ENCODE measurements at regions not wholly inside any gene's neighbourhood (a gene's known extent, or its start where the extent isn't known, plus 50 kb on each side); places are given as distances from the start of the nearest gene placed in this dataset.

DNA sequence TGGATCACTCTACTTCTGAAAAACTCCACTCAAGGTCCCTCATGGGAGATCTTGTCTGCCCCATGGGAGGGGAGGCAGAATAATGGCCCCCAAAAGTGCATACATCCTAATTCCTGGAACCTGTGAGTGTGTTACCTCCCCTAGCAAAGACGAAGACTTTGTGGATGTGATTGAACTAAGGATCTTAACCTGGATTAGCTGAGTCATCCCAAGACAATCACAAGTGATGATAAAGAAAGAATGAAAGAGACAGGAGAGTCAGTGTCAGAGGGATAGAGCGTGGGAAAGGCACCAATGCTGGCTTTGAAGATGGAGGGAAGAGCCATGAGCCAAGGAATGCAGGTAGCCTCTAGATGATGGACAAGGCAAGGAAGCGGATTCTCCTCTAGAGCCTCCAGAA is 374.7 kb upstream of the DYNLRB2 start:
- H3K36me3 ChIP-seq (ENCODE audit: control insufficient read depth, insufficient read depth, low read length), result no peaks in the 10 kb centered on the region
- Mint-ChIP-seq H3K4me1 (peaks cover 10% of the 10 kb centered on the region), H3K36me3 (ENCODE audit: low read depth) (no peaks in the 10 kb centered on the region), H3K27me3 (ENCODE audit: insufficient read depth) (peaks cover 21% of the 10 kb centered on the region), H3K27ac (no peak overlapping the region), H3K9me3 (peaks cover 12% of the 10 kb centered on the region), H3K4me3 (no peak overlapping the region)
- WGBS, 2 experiments (ENCODE audit: insufficient coverage in 1 of 2, insufficient read length in 1 of 2), result 88 to 92% methylated on average over 2 to 3 of the region's 3 CpGs
- H3K27ac ChIP-seq (ENCODE audit: low read depth, low read length), result no peak overlapping the region
- peaks cover 16% of the 10 kb centered on the region for H3K9me3 ChIP-seq (ENCODE audit: control insufficient read depth, low read length)
- H3K27me3 ChIP-seq (ENCODE audit: control insufficient read depth, insufficient read depth, low read length, poor library complexity, severe bottlenecking), result peaks cover 4% of the 10 kb centered on the region
- no peak for DNase-seq
- peaks cover 4% of the 10 kb centered on the region for H3K4me1 ChIP-seq (ENCODE audit: control insufficient read depth, insufficient read depth, low read length)
- peak overlapping the region; percentile 57 for H3K4me3 ChIP-seq (ENCODE audit: low read length)
- no peak overlapping the region for H3K9ac ChIP-seq (ENCODE audit: extremely low read depth, low read length, poor library complexity, severe bottlenecking)
- TF ChIP-seq, protein P1, sequence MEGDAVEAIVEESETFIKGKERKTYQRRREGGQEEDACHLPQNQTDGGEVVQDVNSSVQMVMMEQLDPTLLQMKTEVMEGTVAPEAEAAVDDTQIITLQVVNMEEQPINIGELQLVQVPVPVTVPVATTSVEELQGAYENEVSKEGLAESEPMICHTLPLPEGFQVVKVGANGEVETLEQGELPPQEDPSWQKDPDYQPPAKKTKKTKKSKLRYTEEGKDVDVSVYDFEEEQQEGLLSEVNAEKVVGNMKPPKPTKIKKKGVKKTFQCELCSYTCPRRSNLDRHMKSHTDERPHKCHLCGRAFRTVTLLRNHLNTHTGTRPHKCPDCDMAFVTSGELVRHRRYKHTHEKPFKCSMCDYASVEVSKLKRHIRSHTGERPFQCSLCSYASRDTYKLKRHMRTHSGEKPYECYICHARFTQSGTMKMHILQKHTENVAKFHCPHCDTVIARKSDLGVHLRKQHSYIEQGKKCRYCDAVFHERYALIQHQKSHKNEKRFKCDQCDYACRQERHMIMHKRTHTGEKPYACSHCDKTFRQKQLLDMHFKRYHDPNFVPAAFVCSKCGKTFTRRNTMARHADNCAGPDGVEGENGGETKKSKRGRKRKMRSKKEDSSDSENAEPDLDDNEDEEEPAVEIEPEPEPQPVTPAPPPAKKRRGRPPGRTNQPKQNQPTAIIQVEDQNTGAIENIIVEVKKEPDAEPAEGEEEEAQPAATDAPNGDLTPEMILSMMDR (conservative IDR thresholded peaks at IDR 0.05), result no peak

DNA sequence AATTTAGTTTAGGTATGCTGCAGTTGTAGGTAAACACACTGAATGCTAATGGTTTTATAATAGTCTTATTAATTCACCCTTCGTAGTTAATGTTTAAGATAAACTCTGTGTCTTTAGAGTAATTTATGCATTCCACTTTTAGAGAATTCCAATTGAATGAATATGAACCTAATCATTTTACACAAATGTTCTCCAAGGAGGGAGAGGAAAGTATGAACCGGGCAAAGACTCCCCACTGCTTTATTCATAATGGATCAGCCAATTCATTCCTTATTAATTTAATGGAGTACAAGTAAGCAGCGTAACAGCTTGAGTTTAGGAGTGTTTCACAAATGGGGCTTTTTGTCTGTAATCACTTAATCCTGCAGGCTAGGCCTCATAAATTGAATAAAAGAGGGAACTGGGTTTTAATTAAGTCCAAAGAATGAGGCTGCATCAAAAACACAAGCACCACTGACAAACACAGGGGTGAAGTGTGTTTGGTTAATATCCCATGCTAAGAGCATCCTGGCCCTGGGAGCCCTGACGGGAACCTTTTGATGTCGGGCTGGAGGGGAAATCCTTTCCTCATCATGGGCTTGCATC is 375.7 kb upstream of the DYNLRB2 start:
- no peak overlapping the region for H3K27ac Mint-ChIP-seq
- no peak overlapping the region for H3K4me3 ChIP-seq (ENCODE audit: low read length)
- 69% methylated on average over 4 of the region's 5 CpGs; no CpG with 5 or more reads in 1 of the 2 experiments for WGBS, 2 experiments (ENCODE audit: insufficient coverage in 1 of 2, insufficient read length in 1 of 2)
- H3K27me3 Mint-ChIP-seq (ENCODE audit: insufficient read depth), result peaks cover 16% of the 10 kb centered on the region
- no peak for DNase-seq
- peaks cover 4% of the 10 kb centered on the region for H3K4me1 ChIP-seq (ENCODE audit: control insufficient read depth, insufficient read depth, low read length)
- peaks cover 10% of the 10 kb centered on the region for H3K4me1 Mint-ChIP-seq
- peaks cover 16% of the 10 kb centered on the region for H3K9me3 ChIP-seq (ENCODE audit: control insufficient read depth, low read length)
- TF ChIP-seq, protein P1 (conservative IDR thresholded peaks at IDR 0.05), result no peak
- no peak overlapping the region for H3K27ac ChIP-seq (ENCODE audit: low read depth, low read length)
- H3K27me3 ChIP-seq (ENCODE audit: control insufficient read depth, insufficient read depth, low read length, poor library complexity, severe bottlenecking), result no peaks in the 10 kb centered on the region
- H3K4me3 Mint-ChIP-seq, result no peak overlapping the region
- H3K36me3 ChIP-seq (ENCODE audit: control insufficient read depth, insufficient read depth, low read length), result no peaks in the 10 kb centered on the region
- H3K36me3 Mint-ChIP-seq (ENCODE audit: low read depth), result no peaks in the 10 kb centered on the region
- peaks cover 12% of the 10 kb centered on the region for H3K9me3 Mint-ChIP-seq
- H3K9ac ChIP-seq (ENCODE audit: extremely low read depth, low read length, poor library complexity, severe bottlenecking), result no peak overlapping the region

DNA sequence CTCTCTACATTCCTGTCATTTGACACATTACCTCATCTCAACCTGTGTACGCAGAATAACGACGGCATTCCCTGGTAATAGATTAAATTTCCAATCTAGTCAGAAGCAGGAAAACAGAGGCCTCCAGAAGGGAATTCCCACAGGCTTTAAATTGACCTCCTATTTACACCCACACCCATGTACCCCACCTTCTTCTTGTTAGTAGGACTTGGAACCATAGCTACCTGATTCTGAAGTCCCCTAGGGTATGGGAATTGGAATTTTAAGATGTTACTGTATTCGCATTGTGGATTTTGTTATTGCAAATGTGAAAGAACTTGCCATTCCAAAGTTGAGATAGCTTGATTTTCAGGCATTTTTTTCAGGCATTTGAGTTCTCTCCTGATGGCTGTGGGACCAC is 377.5 kb upstream of the DYNLRB2 start:
- Histone ChIP-seq H3K27me3 (ENCODE audit: control insufficient read depth, insufficient read depth, low read length, poor library complexity, severe bottlenecking) (no peaks in the 10 kb centered on the region), H3K4me1 (ENCODE audit: control insufficient read depth, insufficient read depth, low read length) (peaks cover 4% of the 10 kb centered on the region), H3K27ac (ENCODE audit: low read depth, low read length) (no peak overlapping the region), H3K4me3 (ENCODE audit: low read length) (no peak overlapping the region), H3K36me3 (ENCODE audit: control insufficient read depth, insufficient read depth, low read length) (no peaks in the 10 kb centered on the region), H3K9me3 (ENCODE audit: control insufficient read depth, low read length) (peaks cover 16% of the 10 kb centered on the region), H3K9ac (ENCODE audit: extremely low read depth, low read length, poor library complexity, severe bottlenecking) (no peak overlapping the region)
- Mint-ChIP-seq H3K27me3 (ENCODE audit: insufficient read depth) (peaks cover 26% of the 10 kb centered on the region), H3K4me1 (peaks cover 10% of the 10 kb centered on the region), H3K4me3 (no peak overlapping the region), H3K27ac (no peak overlapping the region), H3K36me3 (ENCODE audit: low read depth) (no peaks in the 10 kb centered on the region), H3K9me3 (peaks cover 12% of the 10 kb centered on the region)
- TF ChIP-seq, protein P1 (conservative IDR thresholded peaks at IDR 0.05), result no peak
- WGBS, 2 experiments (ENCODE audit: insufficient coverage in 1 of 2, insufficient read length in 1 of 2), result 91 to 100% methylated on average over 1 to 4 of the region's 4 CpGs
- DNase-seq, result no peak
